HG03520 (cell line): ENCODE measurements at regions not wholly inside any gene's neighbourhood (a gene's known extent, or its start where the extent isn't known, plus 50 kb on each side); places are given as distances from the start of the nearest gene placed in this dataset.

Source experiments
- ATAC-seq: cut with Tn5 transposase; IDR thresholded peaks from one replicate; pipeline ENCODE4 v1.9.1; 2021; ENCODE audit warnings: mild to moderate bottlenecking, moderate library complexity; ENCODE audit not compliant: unreplicated experiment

DNA sequence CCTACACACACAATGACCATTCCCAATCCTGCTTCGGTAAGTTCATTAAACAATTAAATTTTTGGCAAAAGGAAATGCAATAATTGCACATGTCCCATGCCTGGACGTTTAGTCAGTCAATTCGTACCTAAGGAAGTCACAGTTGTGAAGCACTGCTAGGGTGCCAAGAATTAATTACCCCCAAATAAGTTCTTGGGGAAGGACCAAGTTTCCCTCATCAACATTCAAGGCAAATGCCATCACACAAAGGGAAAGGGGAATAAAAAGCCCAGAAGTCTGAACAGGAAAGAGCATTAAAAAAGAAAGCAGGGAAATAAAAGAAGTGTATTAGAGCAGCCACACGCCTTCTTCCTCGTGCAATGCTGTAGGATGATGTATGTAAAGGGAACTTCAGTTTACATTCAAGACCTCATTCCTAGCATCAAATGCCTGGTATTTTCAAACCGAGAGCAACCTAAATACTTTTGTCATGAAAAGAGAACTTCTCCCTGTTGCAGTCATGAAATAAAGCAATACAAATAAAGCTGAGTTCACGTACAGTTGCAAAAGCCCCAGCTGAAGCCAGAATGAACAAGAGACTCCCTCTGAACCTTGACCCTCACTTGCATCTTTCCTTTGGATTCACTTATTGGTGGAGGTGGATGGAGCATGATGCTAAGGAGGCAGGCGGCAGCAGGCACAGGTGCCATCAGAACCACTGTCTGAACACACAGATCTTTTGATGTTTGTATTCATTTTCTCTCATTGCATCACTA is 124.0 kb upstream of the PPARGC1A start:
- ATAC-seq, result no peak

- ATAC-seq, result no peak
Measured at GRCh38 chr4:24010994-24011393, 121.1 kb upstream of the PPARGC1A start.

- no peak for ATAC-seq
Measured at GRCh38 chr4:24010573-24010972, 120.7 kb upstream of the PPARGC1A start.

DNA sequence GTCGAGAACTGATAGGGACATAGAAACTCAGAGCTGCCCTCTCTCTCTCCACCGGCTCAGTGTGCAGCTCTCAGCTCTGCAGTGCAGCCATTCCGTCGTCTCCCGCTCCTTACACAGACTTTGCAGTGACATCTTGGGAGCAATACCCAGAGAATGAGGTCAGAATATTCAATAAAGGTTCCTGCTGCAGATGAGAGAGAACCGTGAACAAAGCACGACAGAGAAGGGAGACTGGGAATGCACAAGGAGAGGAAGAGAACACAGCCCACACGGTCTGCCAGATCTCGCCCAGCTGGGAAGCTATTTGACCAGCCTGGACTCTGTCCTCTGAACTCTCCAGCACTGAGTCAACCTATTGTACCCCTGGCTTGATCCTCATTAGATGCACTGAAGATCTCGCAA is 118.0 kb upstream of the PPARGC1A start:
- ATAC-seq, result no peak

- ATAC-seq, result no peak
Measured at GRCh38 chr4:24006269-24006668, 116.4 kb upstream of the PPARGC1A start.

DNA sequence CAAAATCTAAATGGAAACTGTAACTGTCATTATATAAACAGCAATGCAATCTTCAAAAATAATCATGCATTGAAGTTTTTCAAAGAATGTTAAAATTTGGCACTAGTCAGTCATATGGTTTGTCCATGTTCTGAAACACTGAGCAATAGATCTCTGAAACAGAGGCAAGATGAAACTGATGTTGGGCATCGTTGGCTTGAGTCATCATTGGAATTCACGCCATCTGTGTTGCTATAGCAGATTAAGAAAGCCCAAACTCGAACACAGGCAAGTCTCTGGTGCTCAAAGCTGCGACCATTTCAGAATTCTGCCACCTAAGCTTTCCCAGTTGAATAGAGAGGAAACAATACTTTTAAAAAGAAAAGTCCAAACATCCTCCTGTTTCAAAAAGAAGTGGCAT is 114.1 kb upstream of the PPARGC1A start:
- no peak for ATAC-seq

DNA sequence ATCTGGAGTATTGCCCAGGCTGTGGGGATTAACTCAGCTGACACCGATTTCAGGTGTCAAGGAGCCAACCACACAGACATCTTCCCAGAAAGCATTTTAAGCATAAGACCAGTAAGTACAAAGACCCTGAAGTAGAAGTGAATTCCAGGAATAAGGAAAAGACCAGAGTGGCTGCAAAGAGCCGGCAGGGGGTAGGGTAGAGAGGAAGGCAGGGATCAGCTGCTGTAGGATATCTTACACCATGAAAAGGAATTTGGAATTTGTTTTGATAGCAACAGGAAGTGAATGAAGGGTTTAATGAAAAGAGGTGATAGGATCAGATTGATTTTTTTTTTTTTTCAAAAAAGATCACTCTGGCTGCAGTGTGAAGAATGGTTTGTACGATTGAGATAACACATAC is 113.6 kb upstream of the PPARGC1A start:
- no peak for ATAC-seq

DNA sequence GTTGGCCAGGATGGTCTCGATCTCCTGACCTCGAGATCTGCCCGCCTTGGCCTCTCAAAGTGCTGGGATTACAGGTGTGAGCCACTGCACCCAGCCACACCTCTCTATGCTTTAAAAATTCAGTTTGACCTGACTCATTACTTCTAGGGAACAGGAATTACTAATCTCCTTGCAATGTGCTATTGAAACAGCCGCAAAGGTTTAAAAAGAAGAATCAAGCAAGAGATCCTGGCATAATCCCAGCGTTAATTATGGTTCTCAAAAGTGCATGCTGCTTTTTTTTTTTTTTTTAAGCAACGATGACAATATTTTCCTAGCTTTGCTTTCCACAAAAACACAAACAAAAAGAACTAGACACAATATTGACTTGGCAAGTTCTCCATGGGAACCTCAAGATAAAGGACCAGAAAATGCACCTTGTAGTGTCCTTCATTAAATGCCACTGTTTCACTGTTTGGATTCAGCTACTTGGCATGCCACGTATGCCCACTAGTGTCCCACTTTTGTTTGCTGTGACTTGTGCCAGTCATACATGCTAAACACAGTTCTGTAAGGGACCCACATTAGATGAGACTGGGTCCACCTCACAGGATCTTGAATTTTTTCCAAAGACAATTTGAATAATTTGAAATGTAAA is 112.6 kb upstream of the PPARGC1A start:
- no peak for ATAC-seq

DNA sequence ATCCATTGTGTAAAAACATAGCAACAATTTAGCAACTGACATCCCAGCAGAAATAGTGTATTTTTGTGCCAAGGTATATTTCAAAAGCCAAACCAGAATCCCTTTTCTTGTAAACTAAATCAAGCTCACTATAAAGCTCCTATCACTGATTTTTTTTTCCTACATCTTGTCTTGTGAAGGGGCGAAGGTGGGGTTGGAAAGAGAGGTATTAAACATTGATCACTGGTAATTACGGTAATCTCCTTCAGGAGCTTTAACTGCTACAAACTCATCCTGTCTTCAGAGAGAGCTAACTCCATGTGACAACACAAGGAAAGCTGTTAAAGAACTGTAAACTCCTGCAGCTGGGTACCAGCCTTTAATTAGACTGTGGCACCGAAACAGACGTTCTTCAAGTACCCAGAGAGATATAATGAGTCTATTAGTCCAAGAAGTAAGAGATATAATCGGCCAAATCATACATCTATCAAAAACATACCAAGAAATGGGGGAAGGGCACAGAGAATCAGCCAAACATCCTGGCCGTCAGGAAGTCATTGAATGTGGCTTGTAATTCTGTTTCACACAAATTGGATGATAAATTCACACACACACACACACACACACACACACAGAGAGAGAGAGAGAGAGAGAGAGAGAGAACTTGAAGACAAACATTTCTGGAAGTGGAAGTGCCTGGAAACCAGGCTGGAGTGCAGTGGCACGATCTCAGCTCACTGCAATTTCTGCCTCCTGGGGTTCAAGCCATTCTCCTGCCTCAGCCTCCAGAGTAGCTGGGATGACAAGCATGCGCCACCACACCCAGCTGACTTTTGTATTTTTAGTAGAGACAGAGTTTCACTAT is 111.9 kb upstream of the PPARGC1A start:
- ATAC-seq, result no peak

DNA sequence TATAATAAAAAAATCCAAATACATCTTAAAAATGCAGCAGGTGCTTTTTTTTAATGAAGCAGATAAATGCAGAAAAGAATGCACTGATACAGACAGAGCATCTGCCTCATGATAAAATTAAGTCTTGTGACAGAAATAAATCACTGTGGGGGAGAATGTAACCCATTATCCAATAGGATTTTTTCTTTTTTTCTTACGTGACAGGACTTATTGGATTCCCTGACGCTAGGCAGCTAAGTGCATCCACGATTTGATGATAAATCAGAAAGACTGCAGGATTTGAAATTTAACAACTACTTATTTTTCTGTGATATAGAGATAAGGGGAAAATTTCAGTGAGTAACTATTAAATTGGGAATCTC is 110.6 kb upstream of the PPARGC1A start:
- no peak for ATAC-seq

- no peak for ATAC-seq
Measured at GRCh38 chr4:23999714-24000469, 110.0 kb upstream of the PPARGC1A start.

- peak; percentile 62 for ATAC-seq
Measured at GRCh38 chr4:23993373-23993772, 103.5 kb upstream of the PPARGC1A start.

GRCh38 chr4:23991444-23991843 is 101.6 kb upstream of the PPARGC1A start:
- ATAC-seq, result peak; percentile 45

DNA sequence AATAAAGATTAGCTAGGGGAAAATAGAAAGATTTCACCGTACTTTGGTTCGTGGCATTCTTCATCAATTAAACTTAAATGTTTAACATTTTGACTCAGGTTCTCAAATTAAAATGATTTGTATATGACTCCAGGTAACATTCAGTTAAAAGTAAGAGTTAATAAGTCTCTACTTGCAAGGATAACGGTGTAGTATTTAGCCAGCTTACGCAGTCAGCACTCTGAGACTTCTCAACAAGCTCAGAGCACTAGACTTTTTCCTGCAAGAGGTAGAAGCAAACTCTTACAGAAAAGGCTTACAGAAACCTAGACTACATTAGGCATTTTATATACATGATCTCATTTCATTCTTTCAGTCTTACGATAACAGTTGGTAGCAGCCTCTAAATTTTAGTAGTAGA is 96.4 kb upstream of the PPARGC1A start:
- no peak for ATAC-seq

GRCh38 chr4:23981328-23981727 is 91.5 kb upstream of the PPARGC1A start:
- ATAC-seq, result no peak

DNA sequence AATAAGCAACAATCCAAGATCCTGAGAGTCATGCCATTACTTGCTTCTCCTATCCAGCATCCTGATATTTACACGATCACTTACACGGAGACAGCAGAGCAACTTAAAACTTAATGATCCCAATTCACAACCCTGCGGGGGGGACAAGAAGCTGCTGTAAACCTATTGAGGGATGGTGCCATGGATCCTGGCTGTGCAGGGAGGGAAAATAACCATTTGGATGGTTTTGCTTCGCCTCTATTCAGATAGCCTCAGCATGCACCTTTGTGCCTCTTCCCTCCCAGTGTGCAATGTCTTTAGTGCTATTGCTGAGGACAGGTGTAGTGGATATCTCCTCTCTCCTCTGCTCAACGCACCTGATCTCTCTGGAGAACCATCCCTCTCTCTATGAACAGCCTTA is 89.7 kb upstream of the PPARGC1A start:
- ATAC-seq, result no peak

DNA sequence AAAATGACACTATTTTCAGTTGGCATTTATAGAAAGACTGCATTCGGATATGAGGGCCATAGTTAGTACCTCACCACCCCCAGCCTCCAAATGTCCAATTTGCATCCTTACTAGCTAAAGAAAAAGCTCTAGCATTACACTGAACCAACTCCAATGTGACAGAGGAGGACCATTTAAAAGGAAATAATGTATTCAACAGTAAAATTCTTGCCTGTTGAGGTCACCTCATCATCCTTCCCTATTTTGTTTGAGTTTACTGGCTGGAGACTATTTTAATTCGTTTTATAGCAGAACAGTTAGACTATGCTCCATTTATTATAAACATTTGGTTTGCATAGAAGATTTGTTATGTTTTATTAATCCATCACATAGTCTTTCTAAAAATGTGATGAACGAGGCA is 88.2 kb upstream of the PPARGC1A start:
- no peak for ATAC-seq

- ATAC-seq, result no peak
Measured at GRCh38 chr4:23976423-23976822, 86.6 kb upstream of the PPARGC1A start.

DNA sequence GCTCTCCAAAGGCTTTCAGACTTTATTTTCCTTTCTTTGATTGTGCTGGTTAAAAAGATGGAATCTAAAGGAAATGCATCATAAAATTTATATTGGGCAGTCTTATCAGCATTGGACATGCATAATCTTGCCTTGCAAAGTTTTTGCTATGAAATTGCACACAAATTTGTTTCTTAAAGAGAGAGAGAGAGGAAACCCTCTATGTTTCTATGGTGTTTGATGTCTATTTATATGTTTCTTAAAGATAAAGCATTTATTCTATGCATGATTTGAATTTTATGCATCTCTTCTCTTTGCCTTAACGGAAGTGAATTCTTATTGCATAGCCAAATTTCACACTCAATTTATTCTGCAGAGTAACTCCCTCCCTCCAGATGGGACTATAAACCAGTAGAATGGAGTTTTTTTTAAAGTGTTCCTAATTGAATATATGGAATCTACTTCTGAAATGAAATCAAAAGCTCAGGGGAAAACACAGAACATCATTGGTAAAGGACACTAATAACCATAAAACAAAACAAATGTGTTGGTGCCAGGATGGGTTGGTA is 83.5 kb upstream of the PPARGC1A start:
- ATAC-seq, result no peak

DNA sequence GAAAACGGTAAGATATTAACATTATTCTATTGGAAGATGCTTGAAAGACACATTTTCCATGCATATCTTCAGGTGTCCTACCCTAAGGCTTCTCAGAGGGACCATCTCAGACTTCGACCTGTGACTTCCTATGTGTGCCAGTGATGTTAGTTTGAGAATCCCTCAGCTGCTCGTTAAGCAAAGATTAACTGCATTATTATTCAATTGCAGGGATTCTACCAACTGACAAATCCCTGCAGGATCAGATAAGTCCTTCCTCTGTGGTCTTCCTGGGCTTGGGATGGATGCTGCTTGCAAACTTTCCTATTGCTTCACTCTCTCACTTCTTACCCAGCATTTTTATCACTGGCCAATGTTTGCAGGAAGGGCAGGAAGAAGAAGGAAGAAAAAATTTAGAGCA is 83.0 kb upstream of the PPARGC1A start:
- no peak for ATAC-seq

GRCh38 chr4:23972187-23972586 is 82.3 kb upstream of the PPARGC1A start:
- no peak for ATAC-seq
